ENCODE measurements at regions not wholly inside any gene's neighbourhood (a gene's known extent, or its start where the extent isn't known, plus 50 kb on each side); places are given as distances from the start of the nearest gene placed in this dataset.

GRCh38 chr12:124120739-124121138, 147.7 kb downstream of the ZNF664 start:
- 60% methylated on average over 6 of the region's 6 CpGs for WGBS (ENCODE audit: missing lambda C conversion rate)
- no peak for FAIRE-seq
- ChIA-PET CTCF (no interaction called here), POLR2A (no interaction called here)
- no peaks in the 10 kb centered on the region for H3K9me3 ChIP-seq
- TF ChIP-seq POLR2AphosphoS2 (conservative IDR thresholded peaks at IDR 0.05; ENCODE audit: low read length) (no peak), MAFK (IDR thresholded peaks at IDR 0.05; ENCODE audit: partially characterized antibody) (no peak), HOXA7 (CRISPR knock-in tag; IDR thresholded peaks at IDR 0.05) (no peak), NPAS2 (CRISPR knock-in tag; IDR thresholded peaks at IDR 0.05; ENCODE audit: borderline replicate concordance) (no peak), TP53 (CRISPR knock-in tag; IDR thresholded peaks at IDR 0.05) (no peak), FOSL2 (IDR thresholded peaks at IDR 0.05) (no peak), FOSL2 (CRISPR knock-in tag; IDR thresholded peaks at IDR 0.05) (no peak), FOXS1 (CRISPR knock-in tag; IDR thresholded peaks at IDR 0.05) (no peak), FOSB (CRISPR knock-in tag; IDR thresholded peaks at IDR 0.05) (no peak), RNF2 (IDR thresholded peaks at IDR 0.05; ENCODE audit: borderline replicate concordance, low read depth) (no peak), USF2 (IDR thresholded peaks at IDR 0.05) (no peak), CBX8 (IDR thresholded peaks at IDR 0.05) (no peak), HOXB13 (CRISPR knock-in tag; IDR thresholded peaks at IDR 0.05; ENCODE audit: low read depth) (no peak), JUNB (IDR thresholded peaks at IDR 0.05) (no peak), KDM5A (IDR thresholded peaks at IDR 0.05) (no peak), KDM1A (IDR thresholded peaks at IDR 0.05; ENCODE audit: low read depth) (no peak), EHF (CRISPR knock-in tag; IDR thresholded peaks at IDR 0.05) (no peak), SREBF2 (IDR thresholded peaks at IDR 0.05) (no peak), ZSCAN20 (CRISPR knock-in tag; IDR thresholded peaks at IDR 0.05) (no peak)
- H3K4me2 ChIP-seq = no peak overlapping the region
- H3K4me3 ChIP-seq = no peak overlapping the region
- ATAC-seq = no peak
- no peak for DNase-seq (ENCODE audit: low read depth in 1 of 2, low spot score in 1 of 2)
- no peaks in the 10 kb centered on the region for H3K4me1 ChIP-seq
- H3K27ac ChIP-seq = no peak overlapping the region

DNA sequence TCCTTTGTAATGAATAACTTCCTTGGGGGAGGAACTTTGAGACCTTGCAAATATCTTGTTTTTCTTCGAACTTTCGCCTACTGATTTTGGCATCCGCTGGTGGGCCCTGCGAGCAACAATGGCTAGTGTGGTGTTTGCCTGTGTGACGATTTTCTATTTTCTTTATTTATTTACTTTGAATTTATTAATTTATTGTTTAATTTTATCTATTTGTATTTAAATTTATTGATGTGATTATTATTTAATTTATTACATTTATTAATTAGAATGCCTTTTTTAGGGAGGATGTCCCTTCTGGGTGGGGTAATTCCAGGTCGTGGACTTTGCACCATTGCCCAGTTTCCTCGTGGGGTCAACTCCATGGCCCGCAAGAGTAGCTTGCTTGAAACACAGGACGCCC, 149.7 kb downstream of the ZNF664 start:
- DNase-seq (ENCODE audit: low read depth in 1 of 2, low spot score in 1 of 2) = no peak

More for the DNA sequence above, 149.7 kb downstream of the ZNF664 start:
- POLR2A ChIA-PET = no interaction called here
- Histone ChIP-seq H3K4me1 (no peaks in the 10 kb centered on the region), H3K4me3 (no peak overlapping the region), H3K27ac (no peak overlapping the region), H3K9me3 (no peaks in the 10 kb centered on the region), H3K4me2 (no peak overlapping the region)
- FAIRE-seq (no peak), ATAC-seq (no peak)
- TF ChIP-seq CEBPB (IDR thresholded peaks at IDR 0.05) (no peak), MAZ (IDR thresholded peaks at IDR 0.05; ENCODE audit: borderline replicate concordance, low read depth, low read length) (no peak), RARB (CRISPR knock-in tag; IDR thresholded peaks at IDR 0.05) (no peak), HES2 (IDR thresholded peaks at IDR 0.05) (no peak), ZSCAN20 (CRISPR knock-in tag; IDR thresholded peaks at IDR 0.05) (no peak), BCL3 (IDR thresholded peaks at IDR 0.05) (no peak), BHLHE40 (IDR thresholded peaks at IDR 0.05; ENCODE audit: low read depth, low read length) (no peak), FOSL2 (IDR thresholded peaks at IDR 0.05) (no peak), FOSL2 (CRISPR knock-in tag; IDR thresholded peaks at IDR 0.05) (no peak), ZC3H11A (IDR thresholded peaks at IDR 0.05) (no peak), CHD2 (IDR thresholded peaks at IDR 0.05; ENCODE audit: low read length, partially characterized antibody) (no peak), RNF2 (IDR thresholded peaks at IDR 0.05; ENCODE audit: borderline replicate concordance, low read depth) (no peak), CHD4 (IDR thresholded peaks at IDR 0.05; ENCODE audit: borderline replicate concordance) (no peak), ZFP36 (IDR thresholded peaks at IDR 0.05; ENCODE audit: borderline replicate concordance, partially characterized antibody) (no peak), ZNF302 (CRISPR knock-in tag; IDR thresholded peaks at IDR 0.05) (no peak), NR3C1 (IDR thresholded peaks at IDR 0.05) (no peak), JUN (IDR thresholded peaks at IDR 0.05) (no peak), HEYL (CRISPR knock-in tag; IDR thresholded peaks at IDR 0.05) (no peak), POLR2A (IDR thresholded peaks at IDR 0.05; ENCODE audit: low read length) (no peak), CBX2 (IDR thresholded peaks at IDR 0.05; ENCODE audit: borderline replicate concordance, low read depth) (no peak)
- CTCF ChIA-PET = interaction anchor here (1.0 kb wide), 1 partner anchor 8 kb away, joined by 3 read pairs; no protein-coding TSS in a partner anchor
- WGBS (ENCODE audit: missing lambda C conversion rate) = 57% methylated on average over 9 of the region's 9 CpGs
